Prostate gland (tissue), 2 donors: ENCODE measurements at regions not wholly inside any gene's neighbourhood (a gene's known extent, or its start where the extent isn't known, plus 50 kb on each side); places are given as distances from the start of the nearest gene placed in this dataset.

ENCODE experiments used
- CTCF ChIP-seq, 4 experiments: fragments of 200-600 bp in 2 of 4; fragments of 450-650 bp in 2 of 4; sonication (generic) in 2 of 4; IDR thresholded peaks; 1 replicate in 3 of 4; 2 replicates in 1 of 4; pipeline ENCODE4 v1.5.1; 2016 to 2019; ENCODE audit warnings: antibody characterized with exemption in 4 of 4, mild to moderate bottlenecking in 2 of 4, moderate library complexity in 2 of 4
- POLR2A ChIP-seq: fragments of 450-650 bp; IDR thresholded peaks from one replicate; pipeline ENCODE4 v1.6.1; 2016; ENCODE audit warnings: antibody characterized with exemption, mild to moderate bottlenecking

DNA sequence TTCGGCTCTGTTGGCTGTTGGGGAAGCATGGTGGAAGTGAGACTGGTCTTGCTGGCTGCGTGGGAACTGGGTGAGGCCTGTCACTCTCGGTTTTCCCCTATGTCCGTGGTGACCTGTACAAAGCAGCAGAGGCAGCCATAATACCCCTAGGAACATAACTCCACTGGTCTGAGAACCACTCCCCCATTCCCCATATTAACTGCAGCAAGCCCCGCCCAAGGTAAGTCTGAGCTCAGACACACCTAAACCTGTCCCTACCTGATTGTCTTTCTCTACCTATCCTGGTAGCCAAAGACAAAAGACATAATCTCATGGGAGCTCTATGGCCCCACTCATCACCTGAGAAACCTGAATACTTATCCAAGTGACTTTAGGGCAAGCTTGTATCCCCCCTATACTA is 156.3 kb upstream of the PHACTR1 start:
- TF ChIP-seq CTCF (IDR thresholded peaks at IDR 0.05) (no peak), POLR2A (no peak)
